ENCODE measurements at regions not wholly inside any gene's neighbourhood (a gene's known extent, or its start where the extent isn't known, plus 50 kb on each side); places are given as distances from the start of the nearest gene placed in this dataset.

GRCh38 chr12:94795520-94795919 lies 145.2 kb upstream of the TMCC3 start:
- CTCF ChIA-PET, result interaction anchor here (1.0 to 1.5 kb wide), 3 partner anchors 12 to 44 kb away, joined by 3 to 4 read pairs (median 3); no protein-coding TSS in a partner anchor
- FAIRE-seq (peak; percentile 66), DNase-seq (ENCODE audit: low read depth, low spot score) (peak; percentile 41)
- intact Hi-C loops (cut with micrococcal nuclease) (no loop called here), dilution Hi-C loops (cut with MboI; ENCODE audit: extremely low pct_ligation_motif_present, low sequenced_read_pairs) (no loop called here)
- Histone ChIP-seq H2AFZ (ENCODE audit: low read depth, low read length) (no peak overlapping the region), H4K20me1 (replicated peaks; ENCODE audit: control insufficient read depth, extremely low read depth, insufficient read depth, low read length) (no peaks in the 10 kb centered on the region), H3K79me2 (ENCODE audit: control insufficient read depth, insufficient read depth, low read length) (no peaks in the 10 kb centered on the region), H3K4me2 (ENCODE audit: insufficient read depth, low read length) (no peak overlapping the region), H3K4me1 (ENCODE audit: control insufficient read depth, extremely low read depth, insufficient read depth, low read length) (peaks cover 4% of the 10 kb centered on the region), H3K9me1 (replicated peaks; ENCODE audit: control insufficient read depth, extremely low read depth, insufficient read depth, low read length) (no peaks in the 10 kb centered on the region), H3K9ac (replicated peaks; ENCODE audit: extremely low read depth, insufficient read depth, low read length) (no peak overlapping the region), H3K27me3 (ENCODE audit: control insufficient read depth in 2 of 2, insufficient read depth in 2 of 2, low read length in 2 of 2) (no peaks in the 10 kb centered on the region), H3K36me3 (ENCODE audit: control insufficient read depth in 2 of 2, extremely low read depth in 1 of 2, insufficient read depth in 2 of 2, low read length in 2 of 2) (no peaks in the 10 kb centered on the region), H3K4me3 (replicated peaks in 1 of 3; ENCODE audit: insufficient read depth in 1 of 3, low read depth in 1 of 3, low read length in 3 of 3) (no peak overlapping the region), H3K27ac (ENCODE audit: insufficient read depth, low read depth, low read length) (no peak overlapping the region), H3K9me3 (replicated peaks; ENCODE audit: control insufficient read depth, insufficient read depth, low read length) (no peaks in the 10 kb centered on the region)
- no TSS peak for BruUV-seq (replicated peaks)
- POLR2A ChIA-PET, result no interaction called here
- peak; percentile 25 for TF ChIP-seq FOS (IDR thresholded peaks at IDR 0.05; ENCODE audit: borderline replicate concordance, insufficient read depth, low read length)
- TF ChIP-seq CTCF (IDR thresholded peaks at IDR 0.05; ENCODE audit: extremely low read depth in 1 of 2, insufficient read depth in 1 of 2, low read depth in 1 of 2, low read length in 2 of 2), result peak in 1 of 2 donors; percentile 18
- no peak for TF ChIP-seq JUN (IDR thresholded peaks at IDR 0.05; ENCODE audit: borderline replicate concordance, insufficient read depth, insufficient read length, low read depth)

GRCh38 chr12:94795044-94795443 lies 144.7 kb upstream of the TMCC3 start:
- intact Hi-C loops (cut with micrococcal nuclease), result no loop called here
- ChIA-PET POLR2A (no interaction called here), CTCF (interaction anchor here (1.0 to 1.5 kb wide), 3 partner anchors 11 to 44 kb away, joined by 3 to 4 read pairs (median 3); no protein-coding TSS in a partner anchor)
- Histone ChIP-seq H3K27ac (ENCODE audit: insufficient read depth, low read depth, low read length) (no peak overlapping the region), H3K36me3 (ENCODE audit: control insufficient read depth in 2 of 2, extremely low read depth in 1 of 2, insufficient read depth in 2 of 2, low read length in 2 of 2) (no peaks in the 10 kb centered on the region), H3K27me3 (ENCODE audit: control insufficient read depth in 2 of 2, insufficient read depth in 2 of 2, low read length in 2 of 2) (no peaks in the 10 kb centered on the region), H3K79me2 (ENCODE audit: control insufficient read depth, insufficient read depth, low read length) (no peaks in the 10 kb centered on the region), H3K4me2 (ENCODE audit: insufficient read depth, low read length) (no peak overlapping the region), H2AFZ (ENCODE audit: low read depth, low read length) (no peak overlapping the region), H3K9ac (replicated peaks; ENCODE audit: extremely low read depth, insufficient read depth, low read length) (no peak overlapping the region), H3K9me3 (replicated peaks; ENCODE audit: control insufficient read depth, insufficient read depth, low read length) (no peaks in the 10 kb centered on the region), H4K20me1 (replicated peaks; ENCODE audit: control insufficient read depth, extremely low read depth, insufficient read depth, low read length) (no peaks in the 10 kb centered on the region), H3K4me1 (ENCODE audit: control insufficient read depth, extremely low read depth, insufficient read depth, low read length) (peaks cover 4% of the 10 kb centered on the region), H3K4me3 (replicated peaks in 1 of 3; ENCODE audit: insufficient read depth in 1 of 3, low read depth in 1 of 3, low read length in 3 of 3) (no peak overlapping the region), H3K9me1 (replicated peaks; ENCODE audit: control insufficient read depth, extremely low read depth, insufficient read depth, low read length) (no peaks in the 10 kb centered on the region)
- TF ChIP-seq CTCF (IDR thresholded peaks at IDR 0.05; ENCODE audit: extremely low read depth in 1 of 2, insufficient read depth in 1 of 2, low read depth in 1 of 2, low read length in 2 of 2) (no peak), FOS (IDR thresholded peaks at IDR 0.05; ENCODE audit: borderline replicate concordance, insufficient read depth, low read length) (no peak), JUN (IDR thresholded peaks at IDR 0.05; ENCODE audit: borderline replicate concordance, insufficient read depth, insufficient read length, low read depth) (no peak)
- BruUV-seq (replicated peaks), result no TSS peak
- FAIRE-seq (no peak), DNase-seq (ENCODE audit: low read depth, low spot score) (no peak)
- dilution Hi-C loops (cut with MboI; ENCODE audit: extremely low pct_ligation_motif_present, low sequenced_read_pairs), result no loop called here
